Retinal pigment epithelial cell (primary cell): ENCODE measurements at regions not wholly inside any gene's neighbourhood (a gene's known extent, or its start where the extent isn't known, plus 50 kb on each side); places are given as distances from the start of the nearest gene placed in this dataset.

Experiments
- DNase-seq: peaks from one replicate; pipeline ENCODE4 v3.0.0-alpha.2; 2010; ENCODE audit warnings: low read depth
- H3K4me3 ChIP-seq: 2 replicates; pipeline ENCODE4 v1.5.1; 2011; ENCODE audit warnings: mild to moderate bottlenecking, low read length, control low read depth, moderate library complexity
- TF ChIP-seq, protein P1 (sequence below): conservative IDR thresholded peaks from 2 replicates; pipeline ENCODE4 v1.5.1; 2011; ENCODE audit warnings: low read depth, low read length, control low read depth, inconsistent platforms

DNA sequence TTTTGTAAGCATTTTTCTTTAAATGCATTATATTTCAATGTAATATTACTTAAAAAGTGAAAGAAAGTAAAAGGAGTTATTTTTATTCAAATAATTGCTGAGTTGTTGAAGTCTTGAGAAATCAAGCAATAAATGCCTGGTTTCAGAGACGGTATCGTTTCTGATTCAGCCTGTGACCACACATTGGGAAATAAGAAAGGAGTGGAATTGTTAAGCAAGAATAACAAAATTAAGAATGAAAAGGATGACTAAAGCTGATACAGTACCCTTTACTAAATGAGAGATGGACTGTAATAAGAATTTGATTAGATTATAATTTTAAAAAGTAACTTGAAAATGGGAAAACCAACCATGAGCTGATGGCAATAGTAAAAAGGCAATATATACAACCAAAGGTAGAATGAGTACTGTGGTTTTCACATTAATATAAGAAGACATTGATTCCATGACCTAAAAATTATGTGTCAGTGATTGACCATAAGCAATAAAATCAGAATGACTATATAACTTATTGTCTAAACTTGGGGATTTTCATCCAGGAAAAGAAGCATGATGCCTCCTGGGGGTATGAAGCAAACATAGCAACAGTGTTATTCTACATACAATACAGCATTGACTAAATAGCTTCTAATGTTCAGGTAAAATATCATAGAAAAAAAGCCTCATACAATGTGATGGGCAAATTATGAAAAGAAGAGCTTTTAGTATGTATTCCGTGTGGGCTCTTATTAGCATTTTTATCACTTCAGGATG is 101.9 kb upstream of the PRDM9 start:
- TF ChIP-seq, protein P1, sequence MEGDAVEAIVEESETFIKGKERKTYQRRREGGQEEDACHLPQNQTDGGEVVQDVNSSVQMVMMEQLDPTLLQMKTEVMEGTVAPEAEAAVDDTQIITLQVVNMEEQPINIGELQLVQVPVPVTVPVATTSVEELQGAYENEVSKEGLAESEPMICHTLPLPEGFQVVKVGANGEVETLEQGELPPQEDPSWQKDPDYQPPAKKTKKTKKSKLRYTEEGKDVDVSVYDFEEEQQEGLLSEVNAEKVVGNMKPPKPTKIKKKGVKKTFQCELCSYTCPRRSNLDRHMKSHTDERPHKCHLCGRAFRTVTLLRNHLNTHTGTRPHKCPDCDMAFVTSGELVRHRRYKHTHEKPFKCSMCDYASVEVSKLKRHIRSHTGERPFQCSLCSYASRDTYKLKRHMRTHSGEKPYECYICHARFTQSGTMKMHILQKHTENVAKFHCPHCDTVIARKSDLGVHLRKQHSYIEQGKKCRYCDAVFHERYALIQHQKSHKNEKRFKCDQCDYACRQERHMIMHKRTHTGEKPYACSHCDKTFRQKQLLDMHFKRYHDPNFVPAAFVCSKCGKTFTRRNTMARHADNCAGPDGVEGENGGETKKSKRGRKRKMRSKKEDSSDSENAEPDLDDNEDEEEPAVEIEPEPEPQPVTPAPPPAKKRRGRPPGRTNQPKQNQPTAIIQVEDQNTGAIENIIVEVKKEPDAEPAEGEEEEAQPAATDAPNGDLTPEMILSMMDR: peak; percentile 26
- no peak overlapping the region for H3K4me3 ChIP-seq

DNA sequence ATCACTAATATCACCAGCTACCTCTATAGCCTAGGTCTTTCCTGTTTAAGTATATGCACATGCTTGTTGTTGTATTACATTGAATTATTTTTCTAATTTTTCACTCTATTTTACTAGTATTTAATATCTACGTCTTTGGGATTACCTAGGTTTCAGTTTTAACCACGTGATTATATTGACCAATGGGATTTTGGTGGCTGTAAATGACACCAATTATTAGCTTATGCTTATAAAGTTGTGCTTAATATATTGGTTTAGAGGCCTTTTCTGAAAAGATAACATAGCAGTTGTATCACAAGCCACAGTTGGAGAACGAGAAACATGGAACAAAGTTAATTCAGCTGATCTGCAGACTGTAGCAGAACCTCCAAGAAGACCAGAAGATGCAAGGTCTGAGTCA is 104.8 kb upstream of the PRDM9 start:
- no peak for DNase-seq
- no peak overlapping the region for H3K4me3 ChIP-seq
- TF ChIP-seq, protein P1: no peak

More for the DNA sequence above, 101.9 kb upstream of the PRDM9 start:
- DNase-seq: no peak

DNA sequence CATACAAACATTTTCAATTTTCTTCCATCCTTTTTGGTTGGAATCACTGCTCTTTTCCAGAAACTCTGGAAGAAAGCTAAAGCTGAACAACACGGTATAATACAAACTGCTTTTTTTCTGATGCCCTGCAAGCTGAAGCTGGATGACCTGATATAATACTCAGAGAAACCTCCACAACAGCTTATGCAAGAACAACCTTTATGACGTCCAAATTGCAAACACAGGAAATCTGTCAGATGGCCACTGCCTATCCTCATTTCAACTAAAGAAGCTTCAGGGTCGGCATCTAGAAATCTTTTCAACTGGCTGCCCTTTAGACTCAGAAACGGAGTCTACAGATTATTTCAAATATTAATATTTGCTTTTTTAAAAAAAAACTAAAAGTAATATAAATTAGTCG is 106.5 kb upstream of the PRDM9 start:
- TF ChIP-seq, protein P1: no peak
- no peak for DNase-seq
- H3K4me3 ChIP-seq: no peak overlapping the region

DNA sequence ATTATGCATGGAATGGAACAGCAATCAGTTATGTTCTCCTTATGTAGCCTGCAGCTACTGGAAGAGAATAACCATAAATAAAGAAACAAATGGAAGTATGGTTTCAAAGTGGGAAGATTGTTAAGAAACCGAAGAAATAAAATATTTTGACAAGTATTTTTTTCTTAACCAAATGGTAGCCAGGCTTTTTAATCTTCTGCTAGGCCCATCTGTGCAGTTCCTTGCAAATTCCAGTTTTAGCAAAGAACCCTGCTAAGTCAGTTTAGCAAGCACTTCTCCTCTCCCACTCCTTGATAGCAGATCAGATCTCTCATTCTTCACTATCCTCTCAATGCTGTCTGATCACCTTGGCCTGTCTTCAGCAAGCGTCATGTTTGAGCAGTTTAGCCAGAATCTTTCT is 111.1 kb upstream of the PRDM9 start:
- TF ChIP-seq, protein P1: no peak
- H3K4me3 ChIP-seq: no peak overlapping the region
- DNase-seq: no peak

DNA sequence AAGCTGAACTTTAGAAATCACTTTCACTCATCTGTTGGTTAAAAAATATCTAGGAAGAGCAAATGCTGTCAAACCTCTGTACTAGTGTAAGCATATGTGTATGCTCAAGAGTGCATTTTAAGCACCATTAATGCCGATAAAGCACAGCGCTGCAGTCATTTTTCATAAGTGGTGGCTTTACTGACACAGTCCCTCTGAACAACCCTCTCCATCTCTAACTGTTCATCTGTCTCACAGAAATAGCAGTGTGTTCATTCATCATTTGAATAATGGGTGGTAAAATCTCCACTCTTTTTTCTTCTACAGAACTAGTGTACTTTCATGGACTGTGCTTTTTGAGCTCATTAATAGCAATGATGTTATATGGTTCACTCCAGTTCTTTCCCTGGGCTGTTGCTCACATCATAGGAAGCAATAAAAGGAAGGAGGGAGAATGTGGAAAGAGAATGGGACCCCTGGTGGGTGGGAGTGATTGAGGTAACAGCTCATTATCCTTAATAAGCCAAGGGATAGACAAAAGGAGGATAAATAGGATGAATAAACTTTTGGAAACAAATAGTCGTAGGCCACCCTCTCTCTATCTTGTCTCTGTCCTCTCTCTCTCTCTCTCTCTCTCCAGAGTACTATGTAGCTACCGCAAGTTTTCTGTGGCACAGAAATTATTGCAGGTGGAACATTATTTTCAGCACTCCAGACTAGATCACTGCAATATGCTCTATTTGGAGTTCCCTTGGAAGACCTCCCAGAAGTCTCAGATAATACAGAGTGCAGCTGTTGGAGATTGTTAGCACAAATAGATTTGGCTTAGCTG is 117.9 kb upstream of the PRDM9 start:
- H3K4me3 ChIP-seq: no peak overlapping the region
- TF ChIP-seq, protein P1: no peak
- DNase-seq: no peak

DNA sequence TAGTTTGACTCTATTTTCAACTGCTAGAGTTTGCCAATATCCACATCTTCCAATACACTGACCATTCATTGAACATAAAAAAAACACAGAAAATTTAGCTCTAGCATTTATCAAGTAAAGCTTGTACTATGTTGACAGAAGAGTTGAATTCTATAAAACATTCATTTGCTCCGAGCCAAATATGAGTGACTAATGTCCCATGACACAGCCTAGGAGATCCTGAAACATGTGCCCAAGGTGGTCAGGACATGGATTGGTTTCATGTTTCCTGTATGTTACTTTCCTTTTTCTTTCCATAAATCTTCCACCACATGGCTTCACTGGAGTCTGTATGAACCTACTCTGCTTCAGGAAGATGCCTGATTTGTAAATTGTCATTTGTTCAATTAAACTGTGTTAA is 122.4 kb upstream of the PRDM9 start:
- DNase-seq: no peak
- TF ChIP-seq, protein P1: no peak
- no peak overlapping the region for H3K4me3 ChIP-seq
